ENCODE measurements at regions not wholly inside any gene's neighbourhood (a gene's known extent, or its start where the extent isn't known, plus 50 kb on each side); places are given as distances from the start of the nearest gene placed in this dataset.
"Not testable (repeated sequence)": the region's sequence is repeated elsewhere in the genome, so short reads cannot be mapped to it uniquely, and the experiment has no call there.

DNA sequence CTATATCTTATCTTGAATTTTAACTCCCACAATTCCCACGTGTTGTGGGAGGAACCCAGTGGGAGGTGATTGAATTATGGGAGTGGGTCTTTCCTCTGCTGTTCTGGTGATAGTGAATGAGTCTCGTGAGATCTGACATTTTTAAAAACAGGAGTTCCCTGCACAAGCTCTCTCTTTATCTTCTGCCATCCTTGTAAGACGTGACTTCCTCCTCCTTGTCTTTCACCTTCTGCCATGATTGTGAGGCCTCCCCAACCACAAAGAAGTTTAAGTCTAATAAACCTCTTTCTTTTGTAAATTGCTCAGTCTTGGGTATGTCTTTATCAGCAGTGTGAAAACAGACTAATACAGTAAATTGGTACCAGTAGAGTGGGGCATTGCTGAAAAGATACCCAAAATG, 963.6 kb upstream of the COX7C start:
- DNase-seq (ENCODE audit: low read depth) = not testable (repeated sequence)

DNA sequence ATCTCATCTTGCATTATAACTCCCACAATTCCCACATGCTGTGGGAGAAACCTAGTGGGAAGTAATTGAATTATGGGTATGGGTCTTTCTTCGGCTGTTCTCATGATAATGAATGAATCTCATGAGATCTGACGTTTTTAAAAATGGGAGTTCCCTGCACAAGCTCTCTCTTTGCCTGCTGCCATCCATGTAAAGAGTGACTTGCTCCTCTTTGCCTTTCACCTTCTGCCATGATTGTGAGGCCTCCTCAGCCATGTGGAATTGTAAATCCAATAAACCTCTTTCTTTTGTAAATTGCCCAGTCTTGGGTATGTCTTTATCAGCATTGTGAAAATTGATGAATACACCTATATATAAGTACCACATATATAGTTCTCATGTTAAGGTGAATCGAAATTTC, 961.7 kb upstream of the COX7C start:
- no peak for DNase-seq (ENCODE audit: low read depth)

DNA sequence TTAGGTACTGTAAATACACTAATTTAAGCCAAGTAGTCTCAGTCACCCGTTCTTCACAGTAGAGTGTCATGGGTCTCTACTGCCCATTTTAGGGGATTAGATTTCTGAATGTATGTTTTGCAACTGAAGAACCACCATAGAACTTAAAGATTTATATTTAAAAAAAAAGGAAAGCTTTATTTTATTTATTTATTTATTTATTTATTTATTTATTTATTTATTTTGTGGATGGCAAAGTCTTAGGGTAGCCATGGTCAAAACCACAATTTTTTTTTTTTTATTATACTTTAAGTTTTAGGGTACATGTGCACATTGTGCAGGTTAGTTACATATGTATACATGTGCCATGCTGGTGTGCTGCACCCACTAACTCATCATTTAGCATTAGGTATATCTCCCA, 960.4 kb upstream of the COX7C start:
- not testable (repeated sequence) for DNase-seq (ENCODE audit: low read depth)

DNA sequence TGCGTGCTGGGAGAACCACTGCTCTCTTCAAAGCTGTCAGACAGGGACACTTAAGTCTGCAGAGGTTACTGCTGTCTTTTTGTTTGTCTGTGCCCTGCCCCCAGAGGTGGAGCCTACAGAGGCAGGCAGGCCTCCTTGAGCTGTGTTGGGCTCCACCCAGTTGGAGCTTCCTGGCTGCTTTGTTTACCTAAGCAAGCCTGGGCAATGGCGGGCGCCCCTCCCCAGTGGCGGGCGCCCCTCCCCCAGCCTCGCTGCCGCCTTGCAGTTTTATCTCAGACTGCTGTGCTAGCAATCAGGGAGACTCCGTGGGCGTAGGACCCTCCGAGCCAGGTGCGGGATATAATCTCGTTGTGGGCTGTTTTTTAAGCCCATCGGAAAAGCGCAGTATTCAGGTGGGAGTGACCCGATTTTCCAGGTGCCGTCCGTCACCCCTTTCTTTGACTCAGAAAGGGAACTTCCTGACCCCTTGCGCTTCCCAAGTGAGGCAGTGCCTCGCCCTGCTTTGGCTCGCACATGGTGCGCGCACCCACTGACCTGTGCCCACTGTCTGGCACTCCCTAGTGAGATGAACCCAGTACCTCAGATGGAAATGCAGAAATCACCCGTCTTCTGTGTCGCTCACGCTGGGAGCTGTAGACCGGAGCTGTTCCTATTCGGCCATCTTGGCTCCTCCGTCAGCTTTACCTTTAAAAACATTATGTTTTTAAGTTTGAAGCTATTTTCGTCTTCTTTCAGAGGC, 954.6 kb upstream of the COX7C start:
- DNase-seq (ENCODE audit: low read depth) = not testable (repeated sequence)

DNA sequence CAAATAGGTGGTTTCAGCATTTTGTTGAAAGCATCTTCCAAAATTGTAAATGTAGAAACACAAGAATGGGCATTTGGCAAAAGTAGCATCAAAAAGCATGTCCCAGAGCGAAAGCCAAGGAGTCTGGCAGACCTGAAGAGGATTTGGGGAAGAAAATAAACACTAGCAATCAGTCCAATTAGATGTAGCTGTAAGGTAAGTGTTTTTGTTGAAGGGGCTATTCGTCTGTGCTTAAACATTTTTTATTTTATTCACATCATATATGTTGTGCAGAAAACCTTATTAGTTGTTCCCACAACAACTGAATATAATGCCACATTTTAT, 954.1 kb upstream of the COX7C start:
- DNase-seq (ENCODE audit: low read depth) = no peak

DNA sequence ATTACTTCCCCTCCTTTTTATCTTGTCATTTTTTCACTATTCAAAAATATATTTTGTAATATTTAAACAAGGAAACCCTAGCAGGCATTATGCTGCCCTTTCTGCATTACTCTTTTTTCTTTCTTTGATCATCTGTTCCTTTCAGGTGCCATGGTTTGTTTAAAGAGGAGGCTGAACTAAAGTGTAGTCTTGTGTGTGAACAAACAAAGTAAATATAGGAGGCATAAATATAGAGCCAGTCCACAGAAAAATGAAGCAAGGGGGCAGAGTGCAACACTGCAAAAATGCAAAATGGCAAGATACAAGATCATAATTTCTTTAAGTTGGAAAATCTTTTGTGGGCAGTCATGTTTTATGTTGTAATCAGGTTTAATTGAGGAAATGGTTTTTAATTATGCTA, 947.3 kb upstream of the COX7C start:
- DNase-seq (ENCODE audit: low read depth) = no peak

DNA sequence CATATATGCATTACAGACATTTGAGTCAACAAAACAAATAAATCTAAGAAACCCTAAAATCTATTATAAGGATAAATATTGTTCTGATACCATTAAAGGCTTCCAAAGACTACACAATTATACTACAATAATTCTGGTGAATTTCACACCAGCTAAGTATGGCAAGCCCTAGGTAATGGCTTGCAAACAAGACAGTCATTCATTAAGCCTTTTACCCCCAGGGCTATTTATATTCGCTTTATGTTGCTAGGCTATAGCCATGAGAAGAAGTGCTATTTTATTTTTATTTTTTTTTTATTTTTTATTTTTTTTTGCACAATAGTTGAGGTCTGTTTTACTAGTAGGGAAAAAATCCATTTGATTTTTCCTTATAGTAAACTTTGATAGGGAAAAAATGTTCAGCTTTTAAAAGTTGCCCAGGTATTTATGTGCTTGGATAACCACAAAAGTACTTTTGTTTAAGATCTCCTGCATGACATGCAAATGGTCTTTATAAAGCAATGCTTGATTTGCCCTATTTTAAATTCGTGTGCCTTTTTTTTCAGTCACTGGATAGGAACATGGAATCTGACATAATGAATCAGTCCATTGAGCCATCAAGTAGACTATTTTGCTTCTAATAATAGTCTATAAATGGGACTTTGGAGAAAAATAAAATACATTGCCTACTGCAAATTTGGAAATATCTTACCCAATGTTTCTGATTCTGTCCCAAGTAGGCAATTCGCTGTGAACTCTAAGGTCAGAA, 946.3 kb upstream of the COX7C start:
- no peak for DNase-seq (ENCODE audit: low read depth)

DNA sequence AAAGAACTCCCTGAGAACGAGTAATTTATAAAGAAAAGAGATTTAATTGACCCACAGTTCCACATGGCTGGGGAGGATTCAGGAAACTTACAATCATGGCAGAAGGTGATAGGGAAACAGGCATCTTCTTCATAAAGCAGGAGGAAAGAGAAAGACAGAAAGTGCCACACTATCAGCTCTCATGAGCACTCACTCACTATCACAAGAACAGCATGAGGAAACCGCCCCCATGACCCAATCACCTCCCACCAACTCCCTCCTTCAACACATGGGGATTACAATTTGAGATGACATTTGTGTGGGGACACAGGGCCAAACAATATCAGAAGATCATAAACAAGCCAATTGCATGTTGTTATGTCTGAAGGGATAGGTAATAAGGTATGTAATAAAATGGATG, 935.9 kb upstream of the COX7C start:
- DNase-seq (ENCODE audit: low read depth) = no peak

DNA sequence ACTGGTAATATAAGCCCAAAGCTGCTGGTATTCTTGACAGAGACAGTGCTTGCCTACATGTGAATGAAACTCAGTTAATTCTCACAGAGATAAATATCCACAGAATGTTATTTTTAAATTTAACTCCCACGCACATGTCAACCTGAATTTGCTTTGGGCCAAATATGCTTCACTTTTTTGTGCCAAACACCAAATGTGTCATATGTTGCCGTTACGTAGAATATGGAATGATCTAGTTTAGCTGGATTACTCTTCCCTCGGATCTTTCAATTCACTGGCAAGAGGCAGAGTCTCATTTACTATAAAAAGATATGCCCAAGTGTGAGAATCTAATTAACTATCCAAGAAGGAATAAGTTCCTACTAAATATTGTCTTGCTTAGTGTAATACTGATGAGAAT, 933.4 kb upstream of the COX7C start:
- no peak for DNase-seq (ENCODE audit: low read depth)

DNA sequence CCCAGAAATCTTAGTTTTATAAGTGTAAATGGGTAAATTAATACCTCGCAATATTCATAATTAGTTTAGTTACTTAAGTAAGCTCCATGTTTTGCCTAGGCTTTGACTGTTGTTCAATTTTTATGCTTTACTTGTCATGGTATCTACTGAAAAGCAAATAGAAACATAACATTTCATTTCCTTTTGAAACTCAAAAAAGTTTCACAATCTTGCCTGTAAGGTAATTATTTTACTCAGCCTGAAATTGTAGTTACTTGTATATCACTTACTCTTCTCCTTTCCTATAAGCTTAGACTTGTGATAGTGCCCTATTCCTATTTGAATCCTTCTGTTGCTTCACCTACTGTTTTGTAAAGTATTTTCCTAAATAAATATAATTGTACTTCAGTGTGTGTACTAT, 914.4 kb upstream of the COX7C start:
- no peak for DNase-seq (ENCODE audit: low read depth)

DNA sequence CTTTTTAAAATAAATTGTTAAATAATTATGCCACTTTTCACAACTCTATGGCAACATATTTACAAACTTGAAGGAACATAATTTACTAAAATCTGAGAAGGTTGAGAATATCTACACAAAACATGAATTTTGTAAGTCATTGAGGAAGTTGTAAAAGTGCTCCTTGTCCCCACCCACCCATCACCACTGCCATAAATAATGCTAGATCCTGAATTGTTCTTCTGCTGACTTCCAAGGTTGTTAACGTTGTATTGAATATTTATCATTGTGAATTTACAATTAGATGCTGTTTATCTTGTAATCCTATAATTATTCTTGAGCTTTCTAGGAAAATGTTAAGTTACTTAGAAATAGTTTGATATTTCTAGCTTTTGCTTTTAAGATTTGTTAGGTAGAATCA, 908.0 kb upstream of the COX7C start:
- no peak for DNase-seq (ENCODE audit: low read depth)

DNA sequence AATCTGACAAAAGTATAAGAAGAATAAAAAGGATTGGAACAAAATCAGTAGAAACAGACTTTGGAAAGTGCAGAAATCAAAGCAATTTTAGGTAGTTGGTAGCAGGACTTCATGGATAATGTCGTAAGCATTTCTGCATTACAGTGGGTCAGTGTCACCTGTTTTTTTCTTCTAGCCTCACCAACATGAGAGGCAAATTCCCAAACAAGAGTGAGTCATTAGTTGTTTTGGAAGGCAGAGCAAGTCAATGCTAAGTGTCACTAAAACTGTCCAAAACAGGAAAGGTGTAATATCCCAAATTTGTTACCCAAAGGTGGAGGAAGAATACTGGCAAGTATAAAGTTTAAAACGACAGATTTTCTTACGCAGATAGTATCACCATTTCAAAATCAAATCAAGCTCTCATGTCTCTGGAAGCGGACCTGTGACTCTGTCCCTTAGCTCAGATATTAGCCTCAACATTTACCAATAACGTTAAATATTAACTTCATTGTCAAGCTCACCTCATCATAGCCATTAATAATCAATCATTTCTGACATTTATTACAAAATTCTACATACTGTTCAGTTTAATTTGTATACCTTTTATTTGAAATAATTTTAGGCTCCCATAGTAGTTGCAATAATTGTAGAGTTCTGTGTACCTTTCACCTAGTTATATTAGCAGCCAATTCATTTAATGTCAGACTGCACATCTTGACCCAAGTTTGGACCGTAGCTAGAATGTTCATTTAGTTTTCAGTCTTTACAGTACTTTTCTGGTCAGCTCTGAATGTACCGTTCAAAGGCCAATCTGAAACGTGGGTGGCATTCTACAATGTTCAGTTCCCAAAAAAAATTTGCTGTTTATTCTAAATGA, 901.2 kb upstream of the COX7C start:
- no peak for DNase-seq (ENCODE audit: low read depth)

DNA sequence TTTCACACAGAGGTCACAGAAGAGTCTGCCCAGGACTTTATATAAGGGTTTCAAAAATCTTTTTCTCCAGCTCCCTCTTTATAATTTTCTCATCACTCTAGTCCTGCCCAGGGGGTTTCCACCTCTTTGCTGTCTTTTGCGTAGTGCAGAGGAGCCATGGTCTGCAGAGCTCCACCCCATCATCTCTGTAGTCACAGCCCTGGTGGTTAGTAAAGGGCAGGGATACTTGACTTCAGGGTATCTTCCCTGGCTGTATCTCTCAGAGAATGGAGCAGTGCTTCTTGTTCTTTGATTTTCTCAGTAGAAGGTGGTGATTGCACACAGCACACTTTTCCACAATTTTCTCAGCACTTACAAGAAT, 900.6 kb upstream of the COX7C start:
- DNase-seq (ENCODE audit: low read depth) = no peak

DNA sequence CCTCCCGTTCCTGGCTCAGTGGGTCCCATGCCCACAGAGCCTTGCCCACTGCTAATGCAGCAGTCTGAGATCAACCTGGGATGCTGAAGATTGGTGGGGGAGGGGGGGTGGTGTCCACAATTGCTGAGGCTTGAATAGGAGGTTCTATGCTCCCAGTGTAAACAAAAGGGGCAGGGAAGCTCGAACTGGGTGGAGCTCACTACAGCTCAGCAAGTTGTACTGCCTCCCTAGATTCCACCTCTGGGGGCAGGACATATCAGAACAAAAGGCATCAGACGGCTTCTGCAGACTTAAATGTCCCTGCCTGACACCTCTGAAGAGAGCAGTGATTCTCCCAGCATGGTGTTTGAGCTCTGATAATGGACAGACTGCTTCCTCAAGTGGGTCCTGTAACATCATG, 885.6 kb upstream of the COX7C start:
- no peak for DNase-seq (ENCODE audit: low read depth)

DNA sequence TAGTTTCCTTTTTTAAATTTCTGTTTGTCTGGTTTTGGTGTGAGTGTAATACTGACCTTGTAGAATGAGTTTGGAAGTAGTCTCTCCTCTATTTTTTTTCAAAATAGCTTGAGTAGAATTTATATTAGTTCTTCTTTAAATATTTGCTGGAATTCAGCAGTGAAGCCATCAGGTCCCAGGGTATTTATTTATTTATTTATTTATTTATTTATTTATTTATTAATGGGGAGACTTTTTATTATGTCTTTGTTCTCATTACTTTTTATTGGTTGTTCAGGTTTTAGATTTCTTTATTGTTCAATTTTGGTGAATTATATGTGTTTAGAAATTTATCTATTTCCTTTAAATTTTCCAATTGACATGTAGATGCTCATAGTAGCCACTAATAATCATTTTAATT, 875.8 kb upstream of the COX7C start:
- no peak for DNase-seq (ENCODE audit: low read depth)

DNA sequence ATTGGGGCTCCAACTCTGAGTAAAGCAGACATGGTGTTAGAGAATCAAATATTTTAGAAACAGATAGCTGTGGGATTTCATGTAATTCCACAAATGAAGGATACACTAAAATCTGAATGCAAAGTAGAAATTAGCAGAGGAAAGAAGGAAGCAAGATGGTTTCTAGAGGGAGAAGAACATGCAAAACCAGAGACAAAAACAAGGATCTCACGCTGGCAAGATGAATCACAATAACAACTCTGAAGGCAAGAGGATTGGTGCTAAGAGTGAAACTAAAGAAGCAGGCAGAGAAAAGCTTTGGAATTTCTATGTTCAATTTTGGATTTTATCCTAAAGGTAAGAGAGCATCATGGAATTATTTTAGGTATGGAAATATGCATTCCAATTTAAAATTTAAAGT, 857.2 kb upstream of the COX7C start:
- DNase-seq (ENCODE audit: low read depth) = no peak

DNA sequence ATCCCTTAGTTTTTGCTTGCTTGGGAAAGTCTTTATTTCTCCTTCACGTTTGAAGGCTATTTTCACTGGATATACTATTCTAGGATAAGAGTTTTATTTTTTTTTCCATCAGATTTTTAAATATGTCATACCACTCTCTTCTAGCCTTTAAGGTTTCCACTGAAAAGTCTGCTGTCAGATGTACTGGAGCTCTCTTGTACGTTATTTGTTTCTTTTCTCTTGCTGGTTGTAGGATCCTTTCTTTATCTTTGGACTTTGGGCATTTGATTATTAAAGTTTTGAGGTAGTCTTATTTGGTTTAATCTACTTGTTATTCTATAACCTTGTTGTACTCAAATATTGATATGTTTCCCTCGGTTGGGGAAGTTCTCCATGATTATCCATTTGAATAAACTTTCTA, 848.4 kb upstream of the COX7C start:
- DNase-seq (ENCODE audit: low read depth) = no peak

DNA sequence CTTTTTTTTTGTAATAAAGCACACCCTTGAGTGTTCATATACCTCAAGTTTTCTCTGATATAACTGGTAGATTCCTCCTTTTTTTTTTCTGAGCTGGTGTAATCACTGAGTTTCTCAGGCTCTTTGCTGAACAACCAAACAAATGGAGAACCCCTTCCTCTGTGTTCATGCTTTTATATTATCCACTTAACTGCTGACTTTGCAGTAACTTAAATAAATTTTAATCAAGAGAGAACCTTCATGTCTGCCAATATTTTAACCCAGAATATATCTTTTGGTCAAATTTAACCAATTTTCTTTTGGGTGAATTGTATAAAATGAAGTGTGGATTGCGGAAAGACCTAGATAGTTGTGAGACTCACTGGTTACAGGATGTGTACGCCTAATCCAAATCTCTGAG, 833.0 kb upstream of the COX7C start:
- no peak for DNase-seq (ENCODE audit: low read depth)

DNA sequence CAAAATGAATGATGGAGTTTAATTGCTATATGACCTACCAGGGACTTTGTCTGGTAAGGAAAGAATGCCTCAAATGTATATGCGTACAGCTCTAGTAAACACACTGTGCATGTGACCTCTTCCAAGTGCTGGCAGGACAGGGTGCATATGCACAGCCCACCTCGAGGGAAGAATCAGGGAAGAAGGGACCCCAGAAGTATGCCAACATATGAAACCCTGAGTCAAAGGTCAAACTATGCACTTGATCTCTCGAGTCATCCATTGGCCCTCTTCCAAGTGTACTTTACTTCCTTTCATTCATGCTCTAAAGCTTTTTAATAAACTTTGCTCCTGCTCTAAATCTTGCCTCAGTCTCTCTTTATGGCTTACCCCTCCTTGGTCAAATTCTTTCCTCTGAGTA, 804.6 kb upstream of the COX7C start:
- no peak for DNase-seq (ENCODE audit: low read depth)

DNA sequence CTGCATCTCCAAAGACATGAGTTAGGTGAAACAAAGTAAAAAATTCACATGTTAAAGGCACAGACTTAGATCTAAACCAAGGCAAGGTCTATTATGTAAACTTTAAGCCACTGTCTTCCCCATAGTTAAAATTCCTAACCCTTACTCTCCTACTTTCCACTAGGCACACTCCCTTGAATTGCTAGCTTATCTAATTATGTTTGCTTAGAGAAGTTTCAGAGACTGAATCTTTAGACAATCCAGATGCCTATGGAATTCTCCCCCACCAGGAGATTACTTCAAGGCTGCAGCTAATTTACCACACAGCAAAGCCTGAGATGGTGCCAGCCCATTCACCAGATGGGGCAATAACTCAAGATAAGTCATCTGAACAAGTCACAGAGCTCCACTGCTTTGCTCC, 803.1 kb upstream of the COX7C start:
- DNase-seq (ENCODE audit: low read depth) = no peak

DNA sequence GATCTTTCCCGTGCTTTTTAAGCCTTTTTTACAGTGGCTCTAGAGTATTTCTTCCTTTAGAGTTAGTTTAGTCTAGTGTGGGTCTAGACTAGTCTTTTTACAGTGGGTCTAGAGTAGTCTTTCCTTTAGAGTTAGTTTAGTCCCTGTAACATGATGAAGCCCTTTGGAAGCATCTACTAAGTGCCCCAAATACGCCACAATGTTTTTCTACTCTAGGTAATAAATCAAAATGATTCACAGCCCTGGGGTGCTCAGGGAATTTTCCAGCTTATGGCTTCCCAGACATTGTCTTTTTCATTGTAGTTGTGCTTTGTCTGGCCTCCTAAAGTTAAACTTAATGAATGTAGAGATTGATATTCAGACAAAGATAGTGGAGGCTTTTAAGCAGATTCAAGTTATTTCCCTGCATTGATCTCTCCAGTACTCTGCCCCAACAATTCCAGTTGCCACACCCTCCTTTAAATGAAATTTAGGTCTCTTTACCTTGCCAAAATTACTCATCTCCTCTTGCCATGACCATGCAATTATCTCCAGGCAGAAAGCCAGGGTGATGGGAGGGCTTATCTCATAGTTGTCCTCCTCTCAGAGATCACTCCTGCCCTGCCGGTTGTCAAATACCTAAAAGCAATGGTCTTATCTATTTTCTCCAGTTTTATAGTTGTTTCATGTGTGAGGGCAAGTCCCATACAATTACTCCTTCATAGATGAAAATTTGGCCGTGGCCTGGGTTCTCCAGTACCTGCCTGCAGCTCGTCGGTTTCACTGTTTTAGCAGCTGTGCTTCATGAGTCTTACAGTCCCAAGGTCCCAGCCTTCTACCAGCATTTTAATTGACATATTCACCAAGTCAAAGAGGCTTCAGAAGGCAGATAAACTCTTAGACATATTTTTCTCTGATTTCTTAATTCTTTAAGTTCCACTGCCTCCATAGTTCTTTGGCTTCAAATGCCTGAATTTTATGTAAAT, 794.0 kb upstream of the COX7C start:
- no peak for DNase-seq (ENCODE audit: low read depth)

DNA sequence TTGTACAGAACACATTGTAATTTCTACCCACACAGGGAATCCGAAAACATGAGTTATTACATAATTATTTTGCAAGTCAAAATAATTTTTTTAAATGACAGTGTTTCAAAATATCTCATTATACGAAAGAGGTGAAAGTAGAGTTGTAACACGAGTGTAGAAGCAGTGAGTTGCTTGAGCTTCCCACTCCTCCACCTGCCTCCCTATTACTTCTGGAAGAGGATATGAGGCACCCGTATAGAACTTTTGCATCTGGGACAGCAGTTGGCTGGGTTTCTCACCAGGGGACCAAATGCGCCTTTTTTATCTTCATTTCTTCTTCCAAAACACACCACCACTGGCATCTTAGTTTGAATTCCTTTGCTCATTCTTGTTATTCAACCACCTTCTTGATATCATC, 779.0 kb upstream of the COX7C start:
- DNase-seq (ENCODE audit: low read depth) = no peak

All from renal cortical epithelial cell (primary cell).